SIG-M5 (cell line): ENCODE measurements at regions not wholly inside any gene's neighbourhood (a gene's known extent, or its start where the extent isn't known, plus 50 kb on each side); places are given as distances from the start of the nearest gene placed in this dataset.

Source experiments
- DNase-seq: peaks from one replicate; lab custom pipeline; 2025; lab: John Stamatoyannopoulos, UW

GRCh38 chr1:87999852-88000251 is 671.2 kb downstream of the LMO4 start:
- no peak for DNase-seq

DNA sequence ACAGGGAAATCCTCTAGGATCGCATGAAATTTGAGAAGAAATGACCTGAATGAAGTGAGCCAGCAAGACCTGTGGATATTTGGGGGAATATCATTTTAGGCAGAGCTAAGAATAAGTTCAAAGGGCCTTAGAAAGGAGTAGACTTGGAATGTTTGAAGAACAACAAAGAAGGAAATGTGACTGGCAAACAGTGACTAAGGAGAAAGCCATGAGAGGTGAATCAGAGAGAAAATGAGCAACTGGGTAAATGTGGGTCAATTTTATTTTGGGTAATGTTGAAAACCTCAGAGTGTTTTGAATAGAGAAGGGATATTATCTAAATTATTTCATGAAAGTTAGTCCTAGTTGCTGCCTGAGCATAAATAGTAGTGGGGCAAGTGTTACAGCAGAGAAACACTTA is 672.8 kb downstream of the LMO4 start:
- no peak for DNase-seq

DNA sequence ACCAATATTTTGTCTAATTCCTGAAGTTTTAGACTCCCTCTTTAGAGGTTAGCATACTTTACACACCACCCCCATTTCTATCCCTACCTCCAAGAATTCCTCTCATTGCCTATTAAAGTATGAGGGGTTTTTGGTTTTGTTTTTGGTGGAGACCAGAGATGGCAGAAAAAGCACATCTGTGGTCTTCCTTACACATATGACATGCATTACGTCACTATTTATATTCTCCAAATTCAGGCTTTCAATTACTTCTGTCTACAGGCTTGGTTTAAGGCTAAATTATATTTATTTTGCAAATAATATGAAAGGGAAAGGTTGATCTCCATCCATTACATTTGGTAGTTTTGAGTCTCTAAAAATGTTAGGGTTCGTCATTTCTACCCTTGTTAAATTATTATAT is 674.6 kb downstream of the LMO4 start:
- DNase-seq, result no peak

GRCh38 chr1:88009916-88010315 is 674.2 kb upstream of the PKN2 start:
- no peak for DNase-seq

- no peak for DNase-seq
Measured at GRCh38 chr1:88013485-88013884, 670.6 kb upstream of the PKN2 start.

- no peak for DNase-seq
Measured at GRCh38 chr1:88014131-88014530, 669.9 kb upstream of the PKN2 start.

DNA sequence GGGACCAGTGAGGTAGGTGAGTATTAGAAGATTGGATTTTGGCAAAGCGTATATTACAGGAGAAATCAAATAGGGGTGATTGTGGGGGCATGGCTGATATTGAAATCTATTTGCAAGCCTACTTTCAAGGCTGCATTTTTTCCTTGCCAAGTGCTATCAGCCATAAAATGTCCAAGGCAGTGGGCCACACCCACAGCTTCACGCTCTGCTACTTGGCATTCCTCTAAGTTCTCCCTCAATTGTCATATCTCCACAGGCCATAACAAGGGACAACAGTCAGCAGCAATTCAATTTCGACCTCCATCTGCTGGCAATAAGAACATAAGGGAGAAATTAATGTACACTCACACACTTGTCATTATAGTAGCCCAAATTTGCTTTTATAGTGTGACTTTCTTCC is 667.1 kb upstream of the PKN2 start:
- DNase-seq, result no peak

DNA sequence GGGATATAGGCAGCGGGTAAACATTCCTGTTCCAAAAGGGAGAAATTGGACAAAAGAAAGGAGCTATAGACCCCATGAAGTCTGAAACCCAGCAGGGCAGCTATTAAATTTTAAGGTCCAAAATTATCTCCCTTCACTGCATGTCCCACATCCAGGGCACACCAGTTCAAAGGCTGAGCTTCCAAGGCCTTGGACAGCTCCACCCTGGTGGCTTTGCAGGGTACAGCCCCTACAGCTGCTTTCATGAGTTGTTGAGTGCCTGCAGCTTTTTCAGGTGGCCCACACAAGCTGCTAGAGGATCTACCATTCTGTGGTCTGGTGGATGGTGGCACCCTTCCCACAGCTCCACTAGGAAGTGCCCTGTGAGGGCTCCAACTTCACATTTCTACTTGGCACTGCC is 662.5 kb upstream of the PKN2 start:
- no peak for DNase-seq

- no peak for DNase-seq
Measured at GRCh38 chr1:88022516-88022915, 661.6 kb upstream of the PKN2 start.

- DNase-seq, result no peak
Measured at GRCh38 chr1:88029142-88029541, 654.9 kb upstream of the PKN2 start.

GRCh38 chr1:88029899-88030298 is 654.2 kb upstream of the PKN2 start:
- DNase-seq, result no peak

DNA sequence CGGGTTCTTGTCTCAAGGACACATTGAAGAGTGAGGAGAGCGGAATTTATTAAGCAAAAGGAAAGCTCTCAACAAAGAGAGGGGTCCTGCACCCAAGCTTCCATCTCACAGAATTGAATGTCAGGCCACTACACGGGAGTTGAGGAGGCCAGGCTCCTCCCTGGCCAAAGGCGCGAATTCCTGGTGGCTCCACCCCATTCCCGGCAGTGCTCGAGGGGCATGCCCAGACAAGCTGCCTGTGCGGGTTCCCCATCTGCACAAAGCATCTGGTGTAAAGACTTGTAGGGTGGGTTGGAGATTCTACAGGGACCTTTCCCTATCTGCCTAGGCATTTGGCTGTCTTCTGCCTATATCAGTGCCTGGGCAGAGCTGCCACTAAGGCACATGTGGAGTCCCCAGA is 648.5 kb upstream of the PKN2 start:
- no peak for DNase-seq

DNA sequence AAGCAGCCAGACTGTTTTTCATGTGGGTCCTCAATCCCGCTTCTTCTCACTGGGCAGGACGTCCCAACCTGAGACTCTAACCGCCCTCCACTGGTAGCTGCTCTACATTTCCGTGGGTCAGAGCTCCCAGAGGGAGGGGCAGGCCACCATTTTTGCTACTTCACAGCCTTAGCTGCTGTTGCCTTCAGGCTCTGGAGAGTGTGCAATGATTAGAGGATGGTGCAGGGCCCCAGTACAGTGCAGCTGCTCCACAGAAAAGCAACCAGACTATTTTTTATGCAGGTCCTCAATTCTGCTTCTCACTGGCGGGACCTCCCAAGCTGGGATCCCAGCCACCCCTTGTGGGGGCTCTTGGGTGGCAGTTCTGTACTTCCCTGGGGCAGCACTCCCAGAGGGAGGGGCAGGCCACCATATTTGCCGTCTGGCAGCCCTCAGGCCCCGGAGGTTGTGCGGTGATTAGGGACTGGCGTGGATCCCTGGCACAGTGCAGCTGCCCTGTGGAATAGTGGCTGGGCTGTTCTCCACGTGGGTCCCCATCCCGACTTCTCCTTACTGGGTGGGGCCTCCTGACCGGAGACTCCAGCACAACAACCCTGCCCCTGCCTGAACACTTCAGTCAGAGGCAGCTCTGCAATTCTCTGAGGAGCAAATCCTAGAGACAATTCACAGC is 647.6 kb upstream of the PKN2 start:
- DNase-seq, result no peak

GRCh38 chr1:88039240-88039639 is 644.8 kb upstream of the PKN2 start:
- no peak for DNase-seq

- DNase-seq, result no peak
Measured at GRCh38 chr1:88043834-88044233, 640.2 kb upstream of the PKN2 start.

GRCh38 chr1:88052167-88052566 is 631.9 kb upstream of the PKN2 start:
- DNase-seq, result no peak

GRCh38 chr1:88053065-88053464 is 631.0 kb upstream of the PKN2 start:
- no peak for DNase-seq

GRCh38 chr1:88056881-88057280 is 627.2 kb upstream of the PKN2 start:
- DNase-seq, result no peak

GRCh38 chr1:88058205-88058604 is 625.9 kb upstream of the PKN2 start:
- no peak for DNase-seq

DNA sequence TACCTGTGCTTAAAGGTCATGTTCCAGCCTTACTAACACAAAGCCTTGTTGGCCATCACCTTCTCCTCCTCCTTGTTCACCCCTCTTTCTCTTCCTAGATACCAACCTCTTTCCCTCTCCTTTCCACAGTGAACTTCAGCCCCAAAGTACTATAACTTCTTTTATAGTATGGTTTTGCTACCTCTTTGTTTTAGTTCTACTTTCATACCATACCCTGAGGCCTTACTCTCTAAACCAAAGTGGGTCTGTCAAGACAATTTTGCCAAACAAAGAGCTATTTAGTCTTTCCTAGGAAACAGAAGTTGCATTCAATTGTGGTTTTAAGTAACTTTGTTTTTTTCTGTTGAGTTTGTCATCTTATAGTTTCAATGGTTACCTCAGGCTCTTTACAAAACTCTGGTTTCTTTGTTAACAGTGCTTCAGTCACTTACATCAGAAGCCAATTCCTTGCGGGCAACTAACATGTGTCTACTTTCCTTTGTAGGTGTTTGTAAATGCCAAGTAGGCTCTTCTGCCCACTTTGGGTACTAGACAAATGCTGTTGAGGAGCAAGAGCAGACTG is 623.9 kb upstream of the PKN2 start:
- DNase-seq, result no peak

- no peak for DNase-seq
Measured at GRCh38 chr1:88060750-88061491, 623.2 kb upstream of the PKN2 start.

- no peak for DNase-seq
Measured at GRCh38 chr1:88061492-88062177, 622.4 kb upstream of the PKN2 start.

DNA sequence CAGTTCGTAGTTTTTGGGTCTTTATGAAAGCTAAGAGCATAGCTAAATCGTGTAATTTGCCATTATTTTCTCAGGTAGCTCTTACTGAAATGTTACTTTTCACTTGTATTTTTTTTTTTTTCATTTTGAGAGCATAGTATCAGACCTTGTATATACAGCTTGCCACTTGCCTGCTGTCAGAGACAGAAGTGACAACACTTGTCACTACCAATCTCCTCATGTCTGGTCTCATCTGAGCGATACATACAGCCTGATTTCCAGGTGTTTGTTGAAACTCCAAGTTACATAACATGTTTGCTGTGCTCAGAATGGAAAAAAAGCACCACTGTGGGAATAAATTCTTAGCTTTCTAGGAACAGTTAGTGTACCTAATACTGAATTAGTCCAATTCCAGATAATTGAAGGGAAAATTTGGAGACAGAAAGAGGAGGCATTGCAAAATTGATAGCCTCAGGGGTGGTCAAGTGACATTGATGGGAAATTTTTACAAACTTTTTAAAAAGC is 621.4 kb upstream of the PKN2 start:
- DNase-seq, result no peak
